ENCODE measurements at regions not wholly inside any gene's neighbourhood (a gene's known extent, or its start where the extent isn't known, plus 50 kb on each side); places are given as distances from the start of the nearest gene placed in this dataset.
A peak's percentile ranks its signal among the peaks of the same experiment; 100 is the strongest.

GRCh38 chr15:46768287-46768686 is 949.0 kb upstream of the SEMA6D start:
- Histone ChIP-seq H3K23me2 (ENCODE audit: insufficient read length, low read depth, low read length, poor library complexity, severe bottlenecking) (no peaks in the 10 kb centered on the region), H2BK120ac (ENCODE audit: low read depth, low read length, poor library complexity, severe bottlenecking) (no peak overlapping the region), H3T11ph (ENCODE audit: low read length) (no peak overlapping the region), H3K4ac (ENCODE audit: low read depth, low read length) (no peak overlapping the region), H3K4me2 (ENCODE audit: insufficient read depth, insufficient read length, low read length) (no peak overlapping the region), H3K27ac (ENCODE audit: insufficient read length, low read depth, low read length) (no peak overlapping the region), H3K9ac (ENCODE audit: extremely low read depth, insufficient read length, low read length) (no peak overlapping the region), H4K8ac (replicated peaks; ENCODE audit: insufficient read length, low read depth, low read length) (no peak overlapping the region), H2BK20ac (ENCODE audit: low read depth, low read length, poor library complexity, severe bottlenecking) (no peak overlapping the region), H4K20me1 (ENCODE audit: control insufficient read depth, insufficient read depth, insufficient read length) (no peaks in the 10 kb centered on the region), H3K14ac (ENCODE audit: insufficient read depth, low read length) (no peak overlapping the region), H2AFZ (ENCODE audit: low read length) (no peak overlapping the region), H3K4me1 (ENCODE audit: insufficient read depth, low read length) (no peaks in the 10 kb centered on the region), H3K18ac (ENCODE audit: insufficient read length, low read depth, low read length) (no peak overlapping the region), H4K5ac (ENCODE audit: insufficient read length, low read depth, low read length) (no peak overlapping the region), H2BK15ac (ENCODE audit: low read depth, low read length) (no peak overlapping the region), H2BK5ac (ENCODE audit: insufficient read length, low read length) (no peak overlapping the region), H2BK12ac (ENCODE audit: insufficient read length, low read depth, low read length) (no peak overlapping the region), H3K56ac (ENCODE audit: insufficient read length, low read depth, low read length) (no peak overlapping the region), H3K27me3 (ENCODE audit: insufficient read depth, low read length) (no peaks in the 10 kb centered on the region), H2AK5ac (ENCODE audit: insufficient read length, low read length) (no peak overlapping the region), H3K79me1 (ENCODE audit: insufficient read depth, low read depth, low read length, poor library complexity, severe bottlenecking) (no peaks in the 10 kb centered on the region), H4K91ac (ENCODE audit: insufficient read length, low read depth, low read length) (no peak overlapping the region), H3K79me2 (ENCODE audit: insufficient read depth, low read length) (no peaks in the 10 kb centered on the region), H3K9me3 (ENCODE audit: control insufficient read depth, low read depth, low read length) (peaks cover 5% of the 10 kb centered on the region), H3K23ac (ENCODE audit: insufficient read length, low read depth, low read length) (no peak overlapping the region)
- H3K4me3 Mint-ChIP-seq = peak overlapping the region in 1 of 2 experiments; percentile 35; a peak in 1 of 5 replicates
- H3K9me3 Mint-ChIP-seq = peaks cover 16 to 18% of the 10 kb centered on the region in 2 experiments
- DNase-seq = peak; percentile 33
- H3K27me3 Mint-ChIP-seq (ENCODE audit: low read depth) = no peaks in the 10 kb centered on the region
- H3K36me3 Mint-ChIP-seq (ENCODE audit: insufficient read depth in 1 of 3, low read depth in 3 of 3) = peaks cover 12 to 15% (median 13%) of the 10 kb centered on the region in 3 experiments
- 0 out of 7 replicates have a peak overlapping the region, but pooled peaks of 1 of the 3 experiments have one; percentile 28 for H3K27ac Mint-ChIP-seq
- TF ChIP-seq, protein P1, sequence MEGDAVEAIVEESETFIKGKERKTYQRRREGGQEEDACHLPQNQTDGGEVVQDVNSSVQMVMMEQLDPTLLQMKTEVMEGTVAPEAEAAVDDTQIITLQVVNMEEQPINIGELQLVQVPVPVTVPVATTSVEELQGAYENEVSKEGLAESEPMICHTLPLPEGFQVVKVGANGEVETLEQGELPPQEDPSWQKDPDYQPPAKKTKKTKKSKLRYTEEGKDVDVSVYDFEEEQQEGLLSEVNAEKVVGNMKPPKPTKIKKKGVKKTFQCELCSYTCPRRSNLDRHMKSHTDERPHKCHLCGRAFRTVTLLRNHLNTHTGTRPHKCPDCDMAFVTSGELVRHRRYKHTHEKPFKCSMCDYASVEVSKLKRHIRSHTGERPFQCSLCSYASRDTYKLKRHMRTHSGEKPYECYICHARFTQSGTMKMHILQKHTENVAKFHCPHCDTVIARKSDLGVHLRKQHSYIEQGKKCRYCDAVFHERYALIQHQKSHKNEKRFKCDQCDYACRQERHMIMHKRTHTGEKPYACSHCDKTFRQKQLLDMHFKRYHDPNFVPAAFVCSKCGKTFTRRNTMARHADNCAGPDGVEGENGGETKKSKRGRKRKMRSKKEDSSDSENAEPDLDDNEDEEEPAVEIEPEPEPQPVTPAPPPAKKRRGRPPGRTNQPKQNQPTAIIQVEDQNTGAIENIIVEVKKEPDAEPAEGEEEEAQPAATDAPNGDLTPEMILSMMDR (conservative IDR thresholded peaks at IDR 0.05) = no peak
- peaks cover 0 to 4% of the 10 kb centered on the region in 2 experiments; a peak in 1 of 4 replicates for H3K4me1 Mint-ChIP-seq
- WGBS (ENCODE audit: extremely low coverage, insufficient read length, low lambda C conversion rate) = no CpG with 5 or more reads among the region's 8 CpGs

Measured in H9 (cell line).